HG03558 (cell line): ENCODE measurements at regions not wholly inside any gene's neighbourhood (a gene's known extent, or its start where the extent isn't known, plus 50 kb on each side); places are given as distances from the start of the nearest gene placed in this dataset.
"Not testable (repeated sequence)": the region's sequence is repeated elsewhere in the genome, so short reads cannot be mapped to it uniquely, and the experiment has no call there.

Experiments
- ATAC-seq: cut with Tn5 transposase; IDR thresholded peaks from one replicate; pipeline ENCODE4 v1.9.1; 2021; ENCODE audit warnings: moderate number of reproducible peaks; ENCODE audit not compliant: unreplicated experiment; ENCODE audit errors: extremely low read depth

- ATAC-seq, result no peak
Measured at GRCh38 chr1:82116105-82116504, 315.4 kb downstream of the ADGRL2 start.

- ATAC-seq, result no peak
Measured at GRCh38 chr1:82114887-82115286, 314.2 kb downstream of the ADGRL2 start.

GRCh38 chr1:82110366-82111254, 309.9 kb downstream of the ADGRL2 start:
- ATAC-seq, result no peak

GRCh38 chr1:82108843-82109242, 308.1 kb downstream of the ADGRL2 start:
- no peak for ATAC-seq

- ATAC-seq, result no peak
Measured at GRCh38 chr1:82106672-82107071, 305.9 kb downstream of the ADGRL2 start.

GRCh38 chr1:82099170-82099569, 298.4 kb downstream of the ADGRL2 start:
- ATAC-seq, result no peak

- no peak for ATAC-seq
Measured at GRCh38 chr1:82094136-82094535, 293.4 kb downstream of the ADGRL2 start.

GRCh38 chr1:82091729-82092128, 291.0 kb downstream of the ADGRL2 start:
- ATAC-seq, result no peak

GRCh38 chr1:82091265-82091664, 290.5 kb downstream of the ADGRL2 start:
- ATAC-seq, result no peak

GRCh38 chr1:82090104-82090503, 289.4 kb downstream of the ADGRL2 start:
- ATAC-seq, result no peak

- no peak for ATAC-seq
Measured at GRCh38 chr1:82086739-82087138, 286.0 kb downstream of the ADGRL2 start.

GRCh38 chr1:82079607-82080006, 278.9 kb downstream of the ADGRL2 start:
- ATAC-seq, result no peak

GRCh38 chr1:82073659-82074058, 272.9 kb downstream of the ADGRL2 start:
- no peak for ATAC-seq

GRCh38 chr1:82073071-82073470, 272.3 kb downstream of the ADGRL2 start:
- ATAC-seq, result no peak

- ATAC-seq, result no peak
Measured at GRCh38 chr1:82065916-82066315, 265.2 kb downstream of the ADGRL2 start.

- ATAC-seq, result no peak
Measured at GRCh38 chr1:82064691-82065090, 264.0 kb downstream of the ADGRL2 start.

GRCh38 chr1:82062206-82062605, 261.5 kb downstream of the ADGRL2 start:
- no peak for ATAC-seq

- no peak for ATAC-seq
Measured at GRCh38 chr1:82059959-82060358, 259.2 kb downstream of the ADGRL2 start.

- no peak for ATAC-seq
Measured at GRCh38 chr1:82057011-82057410, 256.3 kb downstream of the ADGRL2 start.

GRCh38 chr1:82055375-82055774, 254.6 kb downstream of the ADGRL2 start:
- not testable (repeated sequence) for ATAC-seq

GRCh38 chr1:82052563-82052962, 251.8 kb downstream of the ADGRL2 start:
- no peak for ATAC-seq

GRCh38 chr1:82048596-82048995, 247.9 kb downstream of the ADGRL2 start:
- no peak for ATAC-seq
